ENCODE measurements at regions not wholly inside any gene's neighbourhood (a gene's known extent, or its start where the extent isn't known, plus 50 kb on each side); places are given as distances from the start of the nearest gene placed in this dataset.

GRCh38 chr6:85107701-85108100 is 342.2 kb upstream of the NT5E start:
- Histone ChIP-seq H3K4me3 (ENCODE audit: low read depth, low read length, poor library complexity, severe bottlenecking) (no peak overlapping the region), H3K36me3 (ENCODE audit: insufficient read depth, low read length) (no peaks in the 10 kb centered on the region), H3F3A (ENCODE audit: insufficient read depth, low read length) (no peaks in the 10 kb centered on the region), H2AFZ (ENCODE audit: low read length) (no peak overlapping the region), H3K9ac (ENCODE audit: low read length) (no peak overlapping the region), H3K9me2 (ENCODE audit: low read depth, low read length) (no peaks in the 10 kb centered on the region), H3K4me1 (ENCODE audit: insufficient read depth, low read length, severe bottlenecking) (no peaks in the 10 kb centered on the region), H3K9me3 (ENCODE audit: low read length) (no peaks in the 10 kb centered on the region), H3K27ac (ENCODE audit: low read depth, low read length, poor library complexity, severe bottlenecking) (no peak overlapping the region), H3K79me2 (ENCODE audit: insufficient read depth, low read length) (no peaks in the 10 kb centered on the region), H3K4me2 (ENCODE audit: low read length) (no peak overlapping the region), H4K20me1 (ENCODE audit: insufficient read depth, low read length) (no peaks in the 10 kb centered on the region), H3K27me3 (ENCODE audit: insufficient read depth, low read length) (no peaks in the 10 kb centered on the region)
- TF ChIP-seq EZH2 (IDR thresholded peaks at IDR 0.05; ENCODE audit: borderline replicate concordance, low read length): no peak
- TF ChIP-seq CTCF (IDR thresholded peaks at IDR 0.05; ENCODE audit: low read length): no peak

GRCh38 chr6:85096976-85097375 is 332.6 kb upstream of the TBX18 start:
- Histone ChIP-seq H3K36me3 (ENCODE audit: insufficient read depth, low read length) (no peaks in the 10 kb centered on the region), H3K27me3 (ENCODE audit: insufficient read depth, low read length) (no peaks in the 10 kb centered on the region), H3K4me3 (ENCODE audit: low read depth, low read length, poor library complexity, severe bottlenecking) (no peak overlapping the region), H2AFZ (ENCODE audit: low read length) (no peak overlapping the region), H3K4me2 (ENCODE audit: low read length) (no peak overlapping the region), H3K9me3 (ENCODE audit: low read length) (no peaks in the 10 kb centered on the region), H3F3A (ENCODE audit: insufficient read depth, low read length) (no peaks in the 10 kb centered on the region), H3K4me1 (ENCODE audit: insufficient read depth, low read length, severe bottlenecking) (no peaks in the 10 kb centered on the region), H3K9ac (ENCODE audit: low read length) (no peak overlapping the region), H3K79me2 (ENCODE audit: insufficient read depth, low read length) (no peaks in the 10 kb centered on the region), H3K9me2 (ENCODE audit: low read depth, low read length) (no peaks in the 10 kb centered on the region), H3K27ac (ENCODE audit: low read depth, low read length, poor library complexity, severe bottlenecking) (no peak overlapping the region), H4K20me1 (ENCODE audit: insufficient read depth, low read length) (no peaks in the 10 kb centered on the region)
- TF ChIP-seq CTCF (IDR thresholded peaks at IDR 0.05; ENCODE audit: low read length): no peak
- no peak for TF ChIP-seq EZH2 (IDR thresholded peaks at IDR 0.05; ENCODE audit: borderline replicate concordance, low read length)

- H3K9ac ChIP-seq (ENCODE audit: low read length): no peak overlapping the region
- H4K20me1 ChIP-seq (ENCODE audit: insufficient read depth, low read length): no peaks in the 10 kb centered on the region
- no peak overlapping the region for H3K4me3 ChIP-seq (ENCODE audit: low read depth, low read length, poor library complexity, severe bottlenecking)
- no peaks in the 10 kb centered on the region for H3K9me2 ChIP-seq (ENCODE audit: low read depth, low read length)
- H2AFZ ChIP-seq (ENCODE audit: low read length): no peak overlapping the region
- no peak for TF ChIP-seq CTCF (IDR thresholded peaks at IDR 0.05; ENCODE audit: low read length)
- no peak for TF ChIP-seq EZH2 (IDR thresholded peaks at IDR 0.05; ENCODE audit: borderline replicate concordance, low read length)
- no peaks in the 10 kb centered on the region for H3K79me2 ChIP-seq (ENCODE audit: insufficient read depth, low read length)
- no peaks in the 10 kb centered on the region for H3K36me3 ChIP-seq (ENCODE audit: insufficient read depth, low read length)
- no peaks in the 10 kb centered on the region for H3K27me3 ChIP-seq (ENCODE audit: insufficient read depth, low read length)
- H3K4me2 ChIP-seq (ENCODE audit: low read length): no peak overlapping the region
- no peaks in the 10 kb centered on the region for H3K4me1 ChIP-seq (ENCODE audit: insufficient read depth, low read length, severe bottlenecking)
- no peaks in the 10 kb centered on the region for H3F3A ChIP-seq (ENCODE audit: insufficient read depth, low read length)
- no peaks in the 10 kb centered on the region for H3K9me3 ChIP-seq (ENCODE audit: low read length)
- H3K27ac ChIP-seq (ENCODE audit: low read depth, low read length, poor library complexity, severe bottlenecking): no peak overlapping the region
Measured at GRCh38 chr6:85092226-85092625, 327.8 kb upstream of the TBX18 start.
